ENCODE measurements at regions not wholly inside any gene's neighbourhood (a gene's known extent, or its start where the extent isn't known, plus 50 kb on each side); places are given as distances from the start of the nearest gene placed in this dataset.
A peak's percentile ranks its signal among the peaks of the same experiment; 100 is the strongest.
"Not testable (repeated sequence)": the region's sequence is repeated elsewhere in the genome, so short reads cannot be mapped to it uniquely, and the experiment has no call there.

DNA sequence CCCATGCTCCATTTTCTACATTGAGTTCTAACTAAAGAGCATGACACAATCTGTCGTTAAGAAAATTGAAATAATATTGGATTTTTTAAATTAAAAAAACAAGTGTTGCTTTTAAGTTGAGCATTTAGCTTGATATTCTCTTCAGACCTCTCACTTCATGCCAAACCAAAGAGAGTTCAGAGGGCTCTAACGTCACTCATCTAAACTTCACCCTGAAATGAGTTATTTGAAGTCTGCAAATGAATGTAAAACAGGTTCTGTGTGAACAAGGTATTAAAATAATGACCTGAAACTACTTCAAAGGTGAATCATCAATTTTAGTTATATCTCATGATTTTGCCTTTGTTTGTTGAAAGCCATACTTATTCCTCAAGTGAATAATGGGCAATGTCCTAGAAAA is 61.8 kb downstream of the MRPL57 start:
- Histone ChIP-seq H3K4me1 (replicated peaks) (no peaks in the 10 kb centered on the region), H3K27me3 (replicated peaks; ENCODE audit: insufficient read depth) (no peaks in the 10 kb centered on the region), H3K4me3 (no peak overlapping the region), H3K36me3 (no peaks in the 10 kb centered on the region), H3K27ac (no peak overlapping the region), H3K9me3 (no peaks in the 10 kb centered on the region)
- TF ChIP-seq CTCF (IDR thresholded peaks at IDR 0.05) (no peak), POLR2A (IDR thresholded peaks at IDR 0.05) (no peak), POLR2AphosphoS5 (IDR thresholded peaks at IDR 0.05) (no peak)
- DNase-seq (ENCODE audit: low spot score) = no peak
- intact Hi-C loops (cut with DNase I) = no loop called here
- WGBS = 45% methylated on average over 2 of the region's 2 CpGs

DNA sequence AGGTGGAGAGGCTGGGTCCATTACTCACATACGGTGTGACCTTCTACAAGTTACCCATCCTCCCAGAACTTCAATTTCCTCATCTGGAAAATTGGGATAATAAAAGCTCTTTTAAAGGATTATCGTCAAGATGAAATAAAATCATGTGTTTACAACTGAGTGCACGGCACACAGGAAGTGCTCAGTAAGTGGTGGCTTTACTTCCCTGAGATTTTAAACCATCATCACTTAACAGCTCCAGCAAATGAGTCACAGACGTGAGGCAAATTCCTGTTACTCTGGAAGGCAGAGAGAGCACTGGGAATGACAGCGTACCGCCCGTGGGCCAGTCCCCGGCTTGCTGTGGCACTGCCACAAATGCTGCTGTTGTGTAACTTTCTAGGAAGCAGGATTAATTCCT is 64.1 kb downstream of the MRPL57 start:
- Histone ChIP-seq H3K4me1 (replicated peaks) (no peaks in the 10 kb centered on the region), H3K27ac (no peak overlapping the region), H3K36me3 (no peaks in the 10 kb centered on the region), H3K9me3 (no peaks in the 10 kb centered on the region), H3K4me3 (no peak overlapping the region), H3K27me3 (replicated peaks; ENCODE audit: insufficient read depth) (no peaks in the 10 kb centered on the region)
- 49% methylated on average over 8 of the region's 8 CpGs for WGBS
- no peak for TF ChIP-seq CTCF (IDR thresholded peaks at IDR 0.05)
- TF ChIP-seq POLR2A (IDR thresholded peaks at IDR 0.05) = no peak
- TF ChIP-seq POLR2AphosphoS5 (IDR thresholded peaks at IDR 0.05) = no peak
- intact Hi-C loops (cut with DNase I) = no loop called here
- no peak for DNase-seq (ENCODE audit: low spot score)

- H3K36me3 ChIP-seq = no peaks in the 10 kb centered on the region
- DNase-seq (ENCODE audit: low spot score) = no peak
- intact Hi-C loops (cut with DNase I) = no loop called here
- H3K27me3 ChIP-seq (replicated peaks; ENCODE audit: insufficient read depth) = no peaks in the 10 kb centered on the region
- 83% methylated on average over 9 of the region's 9 CpGs for WGBS
- H3K27ac ChIP-seq = no peak overlapping the region
- H3K4me1 ChIP-seq (replicated peaks) = no peaks in the 10 kb centered on the region
- no peak overlapping the region for H3K4me3 ChIP-seq
- no peak for TF ChIP-seq CTCF (IDR thresholded peaks at IDR 0.05)
- no peak for TF ChIP-seq POLR2A (IDR thresholded peaks at IDR 0.05)
- no peak for TF ChIP-seq POLR2AphosphoS5 (IDR thresholded peaks at IDR 0.05)
- no peaks in the 10 kb centered on the region for H3K9me3 ChIP-seq
Measured at GRCh38 chr13:21242236-21242635, 65.8 kb downstream of the MRPL57 start.

DNA sequence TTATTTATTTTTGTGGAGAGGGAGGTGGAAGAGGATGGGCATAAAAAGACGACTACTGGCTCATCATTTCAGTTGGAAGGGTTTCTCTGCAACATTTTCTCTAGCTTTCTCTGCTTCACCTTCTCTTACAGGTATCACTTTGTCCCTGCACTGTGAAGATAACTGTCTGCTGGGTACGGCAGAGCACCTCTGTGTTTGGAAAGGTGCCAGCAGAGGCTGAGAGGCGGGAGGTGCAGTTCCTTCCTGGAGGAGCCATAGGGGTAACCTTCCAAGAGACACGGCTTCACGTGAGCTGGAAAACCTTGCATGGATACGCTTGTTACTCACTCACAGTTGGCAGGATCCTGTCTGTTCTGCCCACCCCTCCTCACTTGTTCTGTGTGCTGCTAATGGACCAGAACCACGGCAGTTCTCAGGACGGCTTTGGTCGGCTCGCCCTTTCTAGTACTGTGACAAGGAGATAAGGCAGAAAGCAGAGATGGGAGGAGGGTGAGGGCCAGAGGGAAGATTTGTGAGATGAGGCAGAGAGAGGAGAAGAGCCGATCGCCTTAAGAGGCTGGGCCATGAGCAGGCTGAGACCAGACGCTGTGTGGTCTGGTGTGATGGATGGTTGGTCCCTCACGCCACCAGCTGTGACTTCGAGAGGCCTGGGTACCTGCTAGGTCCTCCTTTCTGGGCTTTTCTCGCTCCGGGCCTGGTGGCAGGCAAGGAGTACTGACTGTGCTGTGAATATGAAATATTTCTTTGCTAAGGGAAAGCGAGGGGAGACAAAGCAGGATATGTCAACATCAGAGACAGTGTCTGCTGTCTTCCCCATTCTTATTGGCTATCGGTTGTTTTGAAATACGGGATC is 66.8 kb downstream of the MRPL57 start:
- H3K9me3 ChIP-seq = no peaks in the 10 kb centered on the region
- intact Hi-C loops (cut with DNase I) = no loop called here
- no peaks in the 10 kb centered on the region for H3K27me3 ChIP-seq (replicated peaks; ENCODE audit: insufficient read depth)
- H3K27ac ChIP-seq = no peak overlapping the region
- WGBS = 36% methylated on average over 20 of the region's 20 CpGs
- no peaks in the 10 kb centered on the region for H3K4me1 ChIP-seq (replicated peaks)
- no peak overlapping the region for H3K4me3 ChIP-seq
- DNase-seq (ENCODE audit: low spot score) = peak; percentile 26
- no peak for TF ChIP-seq POLR2AphosphoS5 (IDR thresholded peaks at IDR 0.05)
- TF ChIP-seq CTCF (IDR thresholded peaks at IDR 0.05) = no peak
- no peak for TF ChIP-seq POLR2A (IDR thresholded peaks at IDR 0.05)
- no peaks in the 10 kb centered on the region for H3K36me3 ChIP-seq

DNA sequence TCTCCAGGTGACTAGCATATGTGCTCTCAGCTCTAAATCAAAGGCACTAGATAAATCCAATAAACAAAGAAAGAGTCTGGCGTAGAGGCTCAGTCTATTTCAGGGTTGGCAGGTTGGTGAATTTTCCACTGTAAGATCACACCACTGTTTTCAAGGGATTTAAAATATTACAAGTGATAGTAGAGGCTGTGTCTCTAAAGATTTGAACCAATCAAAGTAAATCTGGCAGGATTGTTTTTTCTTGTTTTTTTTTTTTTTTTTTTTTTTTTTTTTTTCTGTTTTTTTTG is 67.4 kb downstream of the MRPL57 start:
- H3K4me1 ChIP-seq (replicated peaks); intact Hi-C loops (cut with DNase I); H3K4me3 ChIP-seq; DNase-seq (ENCODE audit: low spot score); H3K36me3 ChIP-seq; H3K27me3 ChIP-seq (replicated peaks; ENCODE audit: insufficient read depth); H3K27ac ChIP-seq; H3K9me3 ChIP-seq: not testable (repeated sequence)
- 33% methylated on average over 1 of the region's 1 CpG for WGBS
